ENCODE measurements at regions not wholly inside any gene's neighbourhood (a gene's known extent, or its start where the extent isn't known, plus 50 kb on each side); places are given as distances from the start of the nearest gene placed in this dataset.

DNA sequence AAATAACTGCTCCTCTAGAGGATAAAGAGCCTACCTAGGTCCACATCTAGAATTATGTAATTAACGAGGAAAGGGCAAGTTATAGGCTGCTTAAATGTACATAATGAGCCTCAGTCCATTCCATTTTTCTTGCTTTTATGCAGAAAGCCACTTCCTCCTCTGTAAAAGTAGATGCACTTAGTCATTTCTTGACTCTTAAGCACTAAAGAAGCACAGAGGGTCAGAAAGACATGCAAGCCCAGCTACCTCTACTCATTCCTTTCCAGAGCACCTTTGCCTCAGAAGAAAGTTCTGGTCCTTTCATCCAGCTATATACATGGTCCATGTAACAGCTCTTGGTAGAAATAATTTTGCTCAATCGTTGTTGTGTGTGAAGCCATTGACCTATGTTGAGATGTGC is 308.0 kb upstream of the NREP start:
- DNase-seq (ENCODE audit: low read depth, low spot score) (no peak), ATAC-seq (no peak)
- in situ Hi-C loops (cut with HindIII; ENCODE audit: low pct_unique_long_range_greater_than_20kb, low sequenced_read_pairs) = no loop called here
- BruUV-seq (replicated peaks) = no TSS peak
- H3K27ac ChIP-seq (ENCODE audit: low read length) = no peak overlapping the region
- ChIA-PET CTCF (no interaction called here), POLR2A (no interaction called here)
- TF ChIP-seq, protein P1, sequence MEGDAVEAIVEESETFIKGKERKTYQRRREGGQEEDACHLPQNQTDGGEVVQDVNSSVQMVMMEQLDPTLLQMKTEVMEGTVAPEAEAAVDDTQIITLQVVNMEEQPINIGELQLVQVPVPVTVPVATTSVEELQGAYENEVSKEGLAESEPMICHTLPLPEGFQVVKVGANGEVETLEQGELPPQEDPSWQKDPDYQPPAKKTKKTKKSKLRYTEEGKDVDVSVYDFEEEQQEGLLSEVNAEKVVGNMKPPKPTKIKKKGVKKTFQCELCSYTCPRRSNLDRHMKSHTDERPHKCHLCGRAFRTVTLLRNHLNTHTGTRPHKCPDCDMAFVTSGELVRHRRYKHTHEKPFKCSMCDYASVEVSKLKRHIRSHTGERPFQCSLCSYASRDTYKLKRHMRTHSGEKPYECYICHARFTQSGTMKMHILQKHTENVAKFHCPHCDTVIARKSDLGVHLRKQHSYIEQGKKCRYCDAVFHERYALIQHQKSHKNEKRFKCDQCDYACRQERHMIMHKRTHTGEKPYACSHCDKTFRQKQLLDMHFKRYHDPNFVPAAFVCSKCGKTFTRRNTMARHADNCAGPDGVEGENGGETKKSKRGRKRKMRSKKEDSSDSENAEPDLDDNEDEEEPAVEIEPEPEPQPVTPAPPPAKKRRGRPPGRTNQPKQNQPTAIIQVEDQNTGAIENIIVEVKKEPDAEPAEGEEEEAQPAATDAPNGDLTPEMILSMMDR (IDR thresholded peaks at IDR 0.05) = no peak
- TF ChIP-seq SIN3A (IDR thresholded peaks at IDR 0.05; ENCODE audit: borderline replicate concordance, insufficient read depth, low read depth, low read length) (no peak), POLR2AphosphoS5 (IDR thresholded peaks at IDR 0.05; ENCODE audit: low read depth, low read length) (no peak)
- TF ChIP-seq, protein P2, sequence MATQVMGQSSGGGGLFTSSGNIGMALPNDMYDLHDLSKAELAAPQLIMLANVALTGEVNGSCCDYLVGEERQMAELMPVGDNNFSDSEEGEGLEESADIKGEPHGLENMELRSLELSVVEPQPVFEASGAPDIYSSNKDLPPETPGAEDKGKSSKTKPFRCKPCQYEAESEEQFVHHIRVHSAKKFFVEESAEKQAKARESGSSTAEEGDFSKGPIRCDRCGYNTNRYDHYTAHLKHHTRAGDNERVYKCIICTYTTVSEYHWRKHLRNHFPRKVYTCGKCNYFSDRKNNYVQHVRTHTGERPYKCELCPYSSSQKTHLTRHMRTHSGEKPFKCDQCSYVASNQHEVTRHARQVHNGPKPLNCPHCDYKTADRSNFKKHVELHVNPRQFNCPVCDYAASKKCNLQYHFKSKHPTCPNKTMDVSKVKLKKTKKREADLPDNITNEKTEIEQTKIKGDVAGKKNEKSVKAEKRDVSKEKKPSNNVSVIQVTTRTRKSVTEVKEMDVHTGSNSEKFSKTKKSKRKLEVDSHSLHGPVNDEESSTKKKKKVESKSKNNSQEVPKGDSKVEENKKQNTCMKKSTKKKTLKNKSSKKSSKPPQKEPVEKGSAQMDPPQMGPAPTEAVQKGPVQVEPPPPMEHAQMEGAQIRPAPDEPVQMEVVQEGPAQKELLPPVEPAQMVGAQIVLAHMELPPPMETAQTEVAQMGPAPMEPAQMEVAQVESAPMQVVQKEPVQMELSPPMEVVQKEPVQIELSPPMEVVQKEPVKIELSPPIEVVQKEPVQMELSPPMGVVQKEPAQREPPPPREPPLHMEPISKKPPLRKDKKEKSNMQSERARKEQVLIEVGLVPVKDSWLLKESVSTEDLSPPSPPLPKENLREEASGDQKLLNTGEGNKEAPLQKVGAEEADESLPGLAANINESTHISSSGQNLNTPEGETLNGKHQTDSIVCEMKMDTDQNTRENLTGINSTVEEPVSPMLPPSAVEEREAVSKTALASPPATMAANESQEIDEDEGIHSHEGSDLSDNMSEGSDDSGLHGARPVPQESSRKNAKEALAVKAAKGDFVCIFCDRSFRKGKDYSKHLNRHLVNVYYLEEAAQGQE (IDR thresholded peaks at IDR 0.05; ENCODE audit: insufficient read depth in 1 of 2, low read depth in 2 of 2, low read length in 1 of 2) = no peak
- no peaks in the 10 kb centered on the region for H3K4me1 ChIP-seq (ENCODE audit: control insufficient read depth, insufficient read depth, low read length)
- no peaks in the 10 kb centered on the region for H3K36me3 ChIP-seq (ENCODE audit: control insufficient read depth, insufficient read depth, low read length)
- intact Hi-C loops (cut with micrococcal nuclease; ENCODE audit: unreplicated experiment) = no loop called here
- no peak overlapping the region for H3K4me3 ChIP-seq (ENCODE audit: low read depth in 2 of 2, low read length in 2 of 2)
- H3K27me3 ChIP-seq (ENCODE audit: control insufficient read depth, insufficient read depth, low read length) = no peaks in the 10 kb centered on the region
- no peaks in the 10 kb centered on the region for H3K9me3 ChIP-seq (ENCODE audit: control insufficient read depth, insufficient read depth, low read depth, low read length)

DNA sequence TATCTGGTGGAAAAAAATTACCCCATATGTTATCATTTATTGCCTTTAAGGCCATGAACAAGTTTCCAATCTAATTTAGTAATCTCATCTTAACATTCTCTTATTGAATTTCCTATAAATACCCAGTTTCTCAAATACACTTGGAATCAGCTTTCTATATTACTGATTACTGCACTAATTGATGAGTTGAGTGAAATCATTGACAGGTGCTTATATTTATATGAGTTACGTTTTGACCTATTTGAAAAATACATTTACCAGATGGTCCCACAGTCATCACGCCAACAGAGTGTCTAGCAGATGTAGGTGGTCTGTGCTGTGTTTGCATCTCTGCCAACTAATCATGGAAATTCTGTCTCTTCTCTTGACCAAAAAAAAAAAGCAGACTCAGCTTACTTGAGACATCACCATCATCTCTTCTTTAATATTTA is 307.3 kb upstream of the NREP start:
- TF ChIP-seq POLR2AphosphoS5 (IDR thresholded peaks at IDR 0.05; ENCODE audit: low read depth, low read length) (no peak), SIN3A (IDR thresholded peaks at IDR 0.05; ENCODE audit: borderline replicate concordance, insufficient read depth, low read depth, low read length) (no peak), TCF7L2 (IDR thresholded peaks at IDR 0.05; ENCODE audit: low read depth, low read length) (no peak)
- TF ChIP-seq, protein P2 (IDR thresholded peaks at IDR 0.05; ENCODE audit: insufficient read depth in 1 of 2, low read depth in 2 of 2, low read length in 1 of 2) = no peak
- TF ChIP-seq, protein P1 (IDR thresholded peaks at IDR 0.05) = no peak
- no TSS peak for BruUV-seq (replicated peaks)
- no peak for DNase-seq (ENCODE audit: low read depth, low spot score)
- H3K27me3 ChIP-seq (ENCODE audit: control insufficient read depth, insufficient read depth, low read length) = no peaks in the 10 kb centered on the region
- in situ Hi-C loops (cut with HindIII; ENCODE audit: low pct_unique_long_range_greater_than_20kb, low sequenced_read_pairs) = no loop called here
- CTCF ChIA-PET = no interaction called here
- POLR2A ChIA-PET = no interaction called here
- no peaks in the 10 kb centered on the region for H3K9me3 ChIP-seq (ENCODE audit: control insufficient read depth, insufficient read depth, low read depth, low read length)
- intact Hi-C loops (cut with micrococcal nuclease; ENCODE audit: unreplicated experiment) = no loop called here
- ATAC-seq = no peak
- H3K4me1 ChIP-seq (ENCODE audit: control insufficient read depth, insufficient read depth, low read length) = no peaks in the 10 kb centered on the region
- no peaks in the 10 kb centered on the region for H3K36me3 ChIP-seq (ENCODE audit: control insufficient read depth, insufficient read depth, low read length)
- H3K4me3 ChIP-seq (ENCODE audit: low read depth in 2 of 2, low read length in 2 of 2) = no peak overlapping the region
- no peak overlapping the region for H3K27ac ChIP-seq (ENCODE audit: low read length)

Data from Panc1 (cell line).